PFSK-1 (cell line): ENCODE measurements at regions not wholly inside any gene's neighbourhood (a gene's known extent, or its start where the extent isn't known, plus 50 kb on each side); places are given as distances from the start of the nearest gene placed in this dataset.

Experiments
- POLR2AphosphoS5 ChIP-seq: IDR thresholded peaks from 2 replicates; pipeline ENCODE4 v1.6.1; 2012; ENCODE audit warnings: low read depth, mild to moderate bottlenecking, control low read depth, low read length, moderate library complexity
- REST ChIP-seq, 2 experiments: IDR thresholded peaks; 2 replicates each; pipeline versions ENCODE4 v1.6.1 to v1.8.0; 2011 to 2012; ENCODE audit warnings: low read depth in 2 of 2, low read length in 2 of 2, control low read depth in 1 of 2, inconsistent platforms in 1 of 2, mild to moderate bottlenecking in 1 of 2, moderate library complexity in 1 of 2; ENCODE audit not compliant: insufficient read depth in 1 of 2
- SIN3A ChIP-seq: IDR thresholded peaks from 2 replicates; pipeline ENCODE4 v1.6.1; 2012; ENCODE audit warnings: mild to moderate bottlenecking, low read length, moderate library complexity, borderline replicate concordance; ENCODE audit not compliant: insufficient read depth
- TAF1 ChIP-seq: IDR thresholded peaks from 2 replicates; pipeline ENCODE4 v1.6.1; 2012; ENCODE audit warnings: low read length, control low read depth, borderline replicate concordance; ENCODE audit not compliant: insufficient read depth

- no peak for TF ChIP-seq TAF1
- no peak for TF ChIP-seq POLR2AphosphoS5
- TF ChIP-seq SIN3A, result no peak
- no peak for TF ChIP-seq REST (IDR thresholded peaks at IDR 0.05; ENCODE audit: insufficient read depth in 1 of 2, low read depth in 2 of 2, low read length in 2 of 2)
These were observed 674.9 kb downstream of the HDGFL1 start for GRCh38 chr6:23244300-23244699.
